HG02642 (cell line): ENCODE measurements at regions not wholly inside any gene's neighbourhood (a gene's known extent, or its start where the extent isn't known, plus 50 kb on each side); places are given as distances from the start of the nearest gene placed in this dataset.

Source experiments
- ATAC-seq: cut with Tn5 transposase; IDR thresholded peaks from one replicate; pipeline ENCODE4 v1.9.1; 2021; ENCODE audit warnings: mild to moderate bottlenecking; ENCODE audit not compliant: unreplicated experiment, poor library complexity

DNA sequence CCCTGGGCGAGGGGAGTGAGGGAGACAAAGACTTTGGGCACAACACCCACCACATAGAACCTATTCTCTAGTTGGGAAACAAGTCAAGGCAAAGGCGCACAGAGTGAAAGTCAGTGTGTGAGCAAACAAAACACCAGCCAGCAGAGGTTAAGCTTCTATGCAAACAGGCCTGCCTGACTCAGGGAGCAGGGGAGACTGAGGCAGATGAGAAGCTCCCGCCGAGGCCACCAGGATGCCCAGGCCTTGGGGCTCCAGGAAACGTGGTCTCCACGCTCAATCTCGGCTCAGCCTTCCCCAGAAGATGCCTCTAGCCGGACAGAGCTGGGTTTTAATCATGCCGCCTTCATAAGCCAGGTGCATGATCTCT, 74.1 kb upstream of the KCNMA1 start:
- peak; percentile 10 for ATAC-seq

DNA sequence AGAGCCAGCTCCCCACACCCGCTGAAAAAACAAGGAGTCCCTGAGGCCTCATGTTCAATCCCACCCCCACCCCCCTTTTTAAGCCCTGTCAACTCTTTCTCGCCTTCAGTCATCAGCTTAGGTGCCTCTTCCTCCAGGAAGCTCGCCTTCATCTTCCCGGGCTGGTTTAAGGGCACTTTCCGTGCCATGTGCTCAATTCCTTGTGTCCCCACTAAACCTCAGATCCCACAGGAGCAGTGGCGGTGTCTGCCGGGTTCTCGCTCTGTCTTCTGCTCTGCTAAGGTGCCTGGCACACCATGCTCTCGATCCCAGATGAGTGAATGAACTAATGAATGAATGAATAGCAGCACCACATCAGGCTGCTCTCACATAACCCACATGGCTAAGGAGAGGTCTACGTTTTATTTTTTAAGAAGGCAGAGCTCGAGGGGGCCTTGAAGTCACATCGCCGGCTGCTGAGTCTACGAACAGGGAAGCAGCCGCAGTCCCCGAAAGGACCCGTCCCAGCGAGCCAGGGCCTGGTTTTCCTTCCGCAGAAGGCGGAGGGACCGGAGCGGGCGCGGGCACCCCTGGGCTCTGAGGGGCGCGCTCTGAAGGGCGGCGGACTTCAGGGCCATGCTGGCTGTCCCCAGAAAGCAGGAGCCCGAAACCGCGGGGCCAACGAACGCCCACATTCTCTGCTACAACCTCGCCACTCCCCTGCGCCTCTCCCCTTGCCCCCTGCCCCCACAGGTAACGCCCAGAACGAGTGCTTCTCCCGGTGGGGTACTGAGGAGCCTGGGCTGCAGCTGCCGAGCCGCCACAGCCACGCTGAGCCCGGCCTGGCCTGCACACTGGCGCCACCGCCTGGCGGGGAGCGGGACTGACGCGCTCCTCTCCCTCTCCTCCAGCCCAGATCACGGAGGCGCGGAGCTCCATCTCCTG, 73.4 kb upstream of the KCNMA1 start:
- peak; percentile 89 for ATAC-seq

DNA sequence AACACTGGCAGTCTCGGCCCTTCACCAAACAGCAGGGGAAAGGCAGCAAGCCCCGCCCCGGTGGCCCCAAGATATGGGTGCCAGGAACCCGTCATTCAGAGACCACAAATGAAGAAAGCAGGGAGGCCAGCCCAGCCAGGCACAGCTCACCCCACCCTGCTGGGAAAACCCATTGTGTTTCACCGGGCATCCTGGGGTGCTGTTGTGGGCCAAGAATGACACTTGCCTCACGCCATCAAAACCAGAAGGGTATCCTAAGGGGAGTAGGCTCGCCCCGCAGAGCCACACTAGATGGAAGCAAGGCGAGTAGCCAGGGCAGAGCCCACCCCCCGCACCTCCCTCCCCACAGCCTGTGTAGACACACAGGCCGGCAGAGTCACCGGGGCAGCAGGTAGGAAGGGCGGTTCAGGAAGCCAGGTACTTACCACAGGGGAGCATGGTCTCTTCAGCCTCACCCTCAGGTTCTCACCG, 72.5 kb upstream of the KCNMA1 start:
- ATAC-seq = peak; percentile 54

DNA sequence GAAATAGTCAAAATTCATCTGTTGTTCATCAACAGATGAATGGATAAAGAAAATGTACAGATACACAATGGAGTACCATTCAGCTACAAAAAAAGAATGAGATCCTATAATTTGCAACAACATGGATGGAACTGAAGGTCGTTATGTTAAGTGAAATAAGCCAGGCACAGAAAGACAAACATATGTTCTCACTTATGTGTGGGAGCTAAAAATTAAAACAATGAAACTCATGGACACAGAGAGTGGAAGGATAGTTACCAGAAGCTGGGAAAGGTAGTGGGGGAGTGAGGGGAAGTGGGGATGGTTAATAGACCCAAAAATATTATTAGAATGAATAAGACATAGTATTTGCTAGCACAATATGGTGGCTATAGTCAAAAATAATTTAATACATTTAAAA, 70.0 kb upstream of the KCNMA1 start:
- ATAC-seq = no peak

DNA sequence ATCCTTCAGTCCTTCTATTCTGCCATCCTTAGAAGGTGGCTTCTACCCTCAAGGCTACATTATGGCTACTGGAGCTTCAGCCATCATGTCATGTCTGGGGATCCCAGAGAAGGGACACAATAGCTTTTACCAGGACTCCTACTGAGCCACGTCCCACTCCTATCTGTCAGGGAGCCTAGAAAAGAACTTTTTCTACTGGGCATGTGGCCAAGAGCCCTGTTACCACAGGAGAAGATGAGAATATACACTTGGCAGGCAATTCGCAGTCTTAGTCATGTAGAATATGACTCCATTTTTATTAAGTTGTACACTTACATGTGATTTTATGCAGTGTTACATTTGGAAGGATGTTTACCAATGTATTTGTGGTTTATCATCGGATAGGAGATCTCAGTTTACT, 64.6 kb upstream of the KCNMA1 start:
- no peak for ATAC-seq

DNA sequence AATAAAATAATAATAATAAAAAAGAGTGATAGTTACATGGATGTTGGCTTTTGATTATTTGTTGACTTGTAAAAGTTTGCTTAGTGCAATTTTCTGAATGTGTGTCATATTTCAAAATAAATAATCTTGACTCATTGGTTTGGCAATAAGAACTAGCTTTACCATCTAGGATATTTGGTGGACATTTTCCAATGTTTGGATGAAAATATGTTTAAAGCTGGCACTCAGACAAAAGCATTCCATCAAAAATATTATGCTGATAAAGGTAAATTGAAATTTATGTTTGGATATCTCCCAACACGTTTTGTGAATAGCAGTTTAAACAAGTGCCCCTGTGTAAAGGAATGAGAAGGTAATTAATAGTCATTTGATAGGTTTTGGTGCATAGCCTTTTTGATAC, 62.5 kb upstream of the KCNMA1 start:
- ATAC-seq = no peak

DNA sequence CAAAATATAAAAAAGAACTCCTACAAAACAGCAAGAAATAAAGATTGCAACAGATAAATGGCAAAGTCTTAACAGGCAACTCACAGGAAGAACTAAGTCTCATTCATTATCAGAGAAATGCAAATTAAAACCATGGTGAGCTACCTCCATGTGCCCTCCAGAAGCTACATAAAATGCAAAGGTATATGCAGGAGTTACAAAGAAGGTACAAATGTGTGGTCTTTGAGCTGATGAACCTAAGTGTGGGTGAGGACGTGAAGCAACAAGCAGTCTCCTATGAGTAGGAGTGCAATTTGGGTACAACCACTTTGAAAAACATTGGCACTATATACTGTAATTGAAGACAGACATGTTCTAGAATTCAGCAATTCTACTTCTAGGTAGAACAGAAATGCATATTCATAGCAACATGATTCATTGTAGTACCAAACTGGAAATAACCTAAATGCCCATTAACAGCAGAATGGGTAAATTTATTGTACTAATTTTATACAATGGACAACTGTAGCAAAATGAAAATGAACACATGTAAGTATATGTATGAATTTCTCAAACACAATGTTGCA, 61.6 kb upstream of the KCNMA1 start:
- ATAC-seq = no peak

DNA sequence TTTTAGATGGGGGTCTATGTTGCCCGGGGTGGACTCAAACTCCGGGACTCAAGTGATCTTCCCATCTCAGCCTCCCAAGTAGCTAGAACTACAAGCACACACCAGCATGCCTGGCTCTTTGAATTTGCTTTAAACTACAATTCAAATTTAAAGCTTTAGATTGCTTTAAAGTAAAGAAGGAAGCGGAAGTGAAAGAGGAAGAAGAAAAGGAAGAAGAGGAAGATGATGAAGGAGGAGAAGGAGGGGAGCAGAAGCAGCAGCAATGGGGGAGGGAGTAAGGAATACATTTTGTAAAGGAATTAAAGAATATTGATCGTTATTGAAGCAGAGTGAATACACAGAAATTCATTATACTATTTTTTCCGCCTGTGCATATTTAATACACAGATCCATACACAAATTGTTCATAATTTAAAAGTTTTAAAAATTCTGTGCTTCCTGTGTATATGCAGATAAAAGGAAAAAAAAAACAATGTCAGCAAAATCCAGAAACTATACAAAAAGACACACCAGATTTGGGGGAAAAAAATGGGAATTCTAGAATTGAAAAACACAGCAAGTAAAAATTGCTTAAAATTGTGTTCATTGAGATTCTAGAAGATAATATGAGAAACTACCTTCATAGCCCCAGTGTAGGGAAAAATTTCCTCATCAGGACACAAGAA, 60.8 kb upstream of the KCNMA1 start:
- no peak for ATAC-seq

DNA sequence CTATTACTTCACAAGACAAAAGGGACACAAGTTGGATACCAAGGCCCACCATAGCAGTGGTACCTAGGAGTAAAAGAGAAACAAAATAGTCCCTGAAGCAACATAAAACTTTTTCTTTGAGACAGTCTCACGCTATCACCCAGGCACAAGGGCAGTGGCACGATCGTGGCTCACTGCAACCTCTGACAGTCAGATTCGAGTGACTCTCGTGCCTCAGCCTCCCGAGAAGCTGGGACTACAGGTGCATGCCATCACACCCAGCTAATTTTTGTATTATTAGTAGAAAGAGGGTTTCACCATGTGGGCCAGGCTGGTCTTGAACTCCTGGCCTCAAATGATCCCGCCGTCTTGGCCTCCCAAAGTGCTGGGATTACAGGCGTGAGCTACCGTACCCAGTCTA, 59.0 kb upstream of the KCNMA1 start:
- ATAC-seq = no peak

DNA sequence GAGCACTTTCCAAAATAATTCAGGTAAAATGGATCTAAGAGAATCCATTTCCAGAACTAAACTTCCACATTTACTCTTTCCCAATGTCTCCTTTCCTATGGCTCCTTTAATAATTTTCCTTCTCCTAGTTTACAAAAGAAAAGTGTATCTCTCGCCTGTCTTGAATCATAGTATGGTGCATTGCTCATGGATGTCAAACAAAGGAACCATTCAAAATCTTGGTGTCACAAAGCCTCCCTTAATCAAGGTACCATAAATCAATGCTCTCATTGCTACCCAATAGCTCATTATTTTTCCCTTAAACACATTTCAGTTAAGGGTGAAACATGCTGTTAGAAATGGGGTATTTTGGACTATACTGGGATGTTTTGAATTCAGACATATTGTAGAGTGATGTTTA, 57.6 kb upstream of the KCNMA1 start:
- no peak for ATAC-seq

DNA sequence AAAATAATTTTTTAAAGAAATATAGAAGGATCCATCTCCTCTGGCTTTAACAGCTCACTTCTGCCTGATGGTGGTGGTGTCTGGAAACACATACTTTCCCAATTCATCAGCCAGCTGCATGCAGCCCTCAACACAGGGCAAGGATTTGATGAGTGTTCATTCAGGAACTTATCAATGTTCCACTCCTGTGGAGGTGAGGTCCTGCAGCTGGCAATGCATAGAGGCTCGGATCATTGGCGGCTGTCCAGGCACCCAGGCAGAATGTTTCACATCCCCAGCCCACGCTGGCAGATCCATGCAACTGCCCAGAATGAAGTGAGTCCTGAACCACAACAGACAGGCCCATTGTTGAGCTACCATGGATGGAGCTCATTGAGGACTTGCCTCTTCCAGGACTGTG, 55.2 kb upstream of the KCNMA1 start:
- no peak for ATAC-seq

DNA sequence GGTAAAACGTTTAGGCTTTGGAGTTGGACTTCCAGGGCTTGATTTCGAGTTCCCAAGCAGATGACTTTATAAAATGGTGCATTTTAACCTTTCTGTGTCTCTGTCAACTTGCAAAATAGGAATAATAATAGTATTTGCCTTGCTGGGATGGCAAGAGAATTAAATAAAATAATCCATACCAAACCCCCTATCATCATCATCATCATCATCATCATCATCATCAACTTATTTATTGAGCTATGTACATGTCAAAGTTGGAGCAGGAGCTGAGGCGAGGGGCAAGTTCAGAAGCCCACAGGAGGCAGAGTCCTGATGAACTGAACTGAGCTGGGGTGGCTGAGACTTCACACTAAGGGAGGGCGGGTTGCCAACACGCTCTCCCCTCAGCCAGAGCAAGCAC, 51.7 kb upstream of the KCNMA1 start:
- no peak for ATAC-seq

DNA sequence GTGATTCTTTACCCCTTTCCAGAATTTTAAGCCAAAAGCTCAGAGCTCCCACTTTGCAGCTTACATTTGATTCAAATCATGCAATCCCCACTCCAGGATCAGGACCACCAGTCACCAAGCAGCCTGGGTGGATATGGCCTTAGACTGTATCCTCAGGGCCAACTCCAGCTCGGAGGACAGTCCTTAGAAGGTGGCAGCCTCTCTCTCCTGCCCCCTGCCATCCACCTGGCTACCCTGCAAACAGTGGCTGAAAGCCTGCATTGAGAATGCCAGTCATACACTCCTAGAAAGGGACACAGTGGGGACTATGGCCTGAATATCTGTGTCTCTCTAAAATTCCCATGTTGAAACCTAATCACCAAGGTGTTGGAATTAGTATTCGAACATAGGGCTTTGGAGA, 50.0 kb upstream of the KCNMA1 start:
- ATAC-seq = no peak
